Vagina (tissue), 2 donors: ENCODE measurements at regions not wholly inside any gene's neighbourhood (a gene's known extent, or its start where the extent isn't known, plus 50 kb on each side); places are given as distances from the start of the nearest gene placed in this dataset.

Experiments used
- CTCF ChIP-seq, 3 experiments: fragments of 450-650 bp in 2 of 3; fragments of 200-600 bp in 1 of 3; sonication (generic) in 1 of 3; IDR thresholded peaks; one replicate each; pipeline ENCODE4 v1.5.1; 2017 to 2019; ENCODE audit warnings: antibody characterized with exemption in 3 of 3, mild to moderate bottlenecking in 2 of 3, moderate library complexity in 2 of 3
- POLR2A ChIP-seq, 2 donors: fragments of 450-650 bp; IDR thresholded peaks; one replicate each; pipeline ENCODE4 v1.6.1; 2017; ENCODE audit warnings: antibody characterized with exemption in 2 of 2, mild to moderate bottlenecking in 2 of 2, moderate library complexity in 2 of 2
- POLR2AphosphoS5 ChIP-seq, 2 donors: sonication (generic); formaldehyde crosslinking; IDR thresholded peaks; one replicate each; pipeline ENCODE4 v1.9.0; 2017; ENCODE audit warnings: antibody characterized with exemption in 2 of 2, mild to moderate bottlenecking in 2 of 2, low read depth in 1 of 2; ENCODE audit not compliant: insufficient read depth in 1 of 2

DNA sequence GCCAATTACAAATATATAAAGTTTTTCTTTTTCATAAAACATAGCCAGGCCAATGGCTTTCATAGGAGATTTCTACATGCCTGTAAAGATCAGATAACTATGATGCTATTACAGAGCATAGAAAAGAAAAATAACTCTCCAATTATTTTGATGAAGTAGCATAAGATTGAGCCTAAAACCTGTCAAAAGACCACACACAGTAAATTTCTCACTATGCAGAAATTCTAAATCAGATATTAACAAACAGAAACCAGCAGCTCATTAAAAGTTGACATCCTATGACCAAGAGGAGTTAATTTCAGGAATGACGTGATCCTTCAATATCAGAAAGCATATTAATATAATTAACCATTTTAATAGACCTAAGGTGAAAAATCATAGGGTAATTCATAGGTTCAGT, 139.0 kb upstream of the PIEZO2 start:
- TF ChIP-seq POLR2AphosphoS5 (IDR thresholded peaks at IDR 0.05; ENCODE audit: insufficient read depth in 1 of 2, low read depth in 1 of 2) = no peak
- TF ChIP-seq CTCF (IDR thresholded peaks at IDR 0.05) = no peak
- no peak for TF ChIP-seq POLR2A (IDR thresholded peaks at IDR 0.05)
